GM19238 (cell line): ENCODE measurements at regions not wholly inside any gene's neighbourhood (a gene's known extent, or its start where the extent isn't known, plus 50 kb on each side); places are given as distances from the start of the nearest gene placed in this dataset.

Source experiments
- DNase-seq: peaks from one replicate; pipeline ENCODE4 v3.0.0; 2011; ENCODE audit warnings: low spot score; ENCODE audit not compliant: insufficient read length

DNA sequence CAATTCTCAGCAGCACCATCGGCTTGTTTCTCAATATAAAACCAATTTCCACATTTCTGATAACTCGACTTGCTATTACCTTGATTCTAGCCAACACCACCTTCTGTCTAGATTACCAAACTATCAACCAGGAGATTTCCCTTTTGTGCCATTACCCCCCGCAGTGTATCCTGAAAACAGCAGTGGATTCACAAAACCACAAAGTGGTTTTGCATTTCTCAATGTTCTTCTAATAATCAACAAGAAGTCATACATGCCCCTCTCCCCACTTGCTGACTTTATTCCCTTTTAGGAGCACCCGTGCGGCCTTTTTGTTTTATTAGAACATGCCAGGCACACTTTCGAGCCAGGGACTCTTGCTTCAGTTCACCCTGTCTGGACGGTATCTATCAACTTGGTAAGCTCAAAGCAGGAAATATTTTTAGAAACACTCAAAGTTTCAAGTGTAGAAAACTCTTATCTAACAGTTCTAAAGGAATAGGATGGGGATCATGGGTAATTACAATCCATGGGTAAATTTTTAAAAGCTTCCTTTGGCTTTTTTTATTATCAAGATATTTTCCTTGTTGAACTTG lies 967.4 kb downstream of the EFNB2 start:
- no peak for DNase-seq

DNA sequence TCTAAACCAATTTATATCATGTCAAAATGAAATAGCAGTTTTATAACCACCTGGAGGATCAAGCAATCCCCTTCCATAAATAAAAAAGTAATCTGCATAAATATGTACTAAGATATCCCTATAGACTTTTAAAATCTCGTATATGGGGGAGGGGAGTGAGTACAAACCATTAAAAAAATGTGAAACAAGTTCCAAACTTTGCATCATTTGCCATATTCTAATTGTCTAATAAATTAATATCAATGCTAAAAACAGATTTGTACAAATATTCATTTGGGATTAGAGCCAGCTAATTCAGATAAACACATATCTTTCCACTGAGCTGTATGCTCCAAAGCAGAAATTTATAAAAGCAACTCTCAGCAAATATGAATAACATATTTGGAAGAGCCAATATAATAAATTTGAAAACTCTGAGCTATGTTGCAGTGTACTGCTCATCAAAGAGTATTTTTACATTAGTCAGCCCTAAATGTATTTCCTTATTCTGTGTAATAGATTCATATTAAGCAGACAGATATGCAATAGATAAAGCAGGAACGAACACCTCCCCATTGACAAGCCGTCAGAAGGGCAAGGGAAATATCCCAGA lies 970.2 kb downstream of the EFNB2 start:
- DNase-seq = no peak

DNA sequence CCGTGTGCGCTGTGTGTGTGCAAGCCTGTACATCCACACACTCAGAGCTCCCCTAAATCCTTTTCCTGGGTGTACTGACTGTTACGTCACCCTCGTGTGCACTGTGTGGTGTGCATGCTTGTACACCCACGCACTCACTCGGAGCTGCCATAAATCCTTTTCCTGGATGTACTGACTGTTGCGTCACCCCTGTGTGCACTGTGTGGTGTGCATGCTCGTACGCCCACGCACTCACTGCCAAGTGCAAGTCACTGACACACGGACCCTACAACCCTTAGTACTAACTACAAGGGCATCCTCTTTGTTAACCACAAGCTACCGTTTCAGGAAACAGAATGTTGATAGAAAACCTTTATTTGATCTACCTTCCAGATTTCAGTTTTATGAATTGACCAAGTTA lies 983.4 kb downstream of the EFNB2 start:
- DNase-seq = no peak

DNA sequence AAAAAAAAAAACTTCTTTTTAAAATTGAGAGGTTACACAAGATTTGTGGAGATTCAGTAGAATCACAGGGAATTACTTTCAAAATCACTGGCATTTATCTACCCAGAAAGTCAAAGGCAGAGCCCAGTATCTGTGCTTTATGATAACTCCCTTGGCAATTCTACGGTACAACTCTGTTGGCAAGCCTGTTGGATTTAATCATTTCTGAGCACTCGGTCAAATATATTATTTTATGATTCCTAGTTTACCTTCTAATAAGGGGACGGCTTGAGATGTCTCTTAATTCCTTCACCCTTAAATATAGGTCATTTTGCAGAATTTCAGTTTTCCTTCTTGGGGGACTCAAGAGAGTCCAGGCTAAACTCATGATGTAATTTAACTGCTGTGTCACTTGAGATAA lies 987.6 kb downstream of the EFNB2 start:
- DNase-seq = no peak

DNA sequence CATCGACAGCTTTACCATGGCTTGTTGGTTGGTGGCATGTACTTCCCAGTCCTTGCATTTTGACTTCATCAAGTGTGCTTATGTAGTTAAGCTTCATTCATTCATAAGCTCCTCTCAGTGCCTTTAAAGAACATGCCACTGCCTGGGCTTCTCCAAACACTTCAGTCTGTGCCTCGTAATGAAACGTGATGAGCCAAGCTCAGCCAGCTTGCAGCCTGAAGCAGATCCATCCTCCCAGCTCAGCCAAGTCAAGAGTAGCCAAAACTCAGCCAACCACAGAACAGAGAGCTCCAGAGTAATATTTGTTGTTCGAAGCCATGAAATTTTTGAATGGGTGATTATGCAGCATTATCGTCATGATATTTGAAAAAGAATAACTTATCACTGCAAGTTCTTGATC lies 989.7 kb downstream of the EFNB2 start:
- DNase-seq = no peak

DNA sequence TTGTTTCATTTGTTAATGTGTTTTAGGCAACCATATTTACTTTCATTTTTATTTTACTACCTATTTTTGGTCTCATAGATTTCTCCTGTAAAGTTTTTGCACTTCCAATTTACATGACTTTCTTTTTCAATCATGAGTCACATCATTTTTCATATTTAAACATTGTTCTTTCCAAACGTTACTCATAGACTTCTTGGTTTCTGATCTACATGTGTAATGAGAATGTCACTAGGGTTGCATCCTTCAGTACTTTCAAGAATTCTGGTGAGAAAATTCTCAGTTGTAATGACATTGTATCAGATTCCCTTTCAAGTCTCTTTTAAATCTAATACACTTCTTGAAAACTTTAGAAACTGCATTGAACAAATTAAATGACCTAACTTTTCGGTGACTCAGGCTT lies 991.7 kb downstream of the EFNB2 start:
- DNase-seq = no peak

DNA sequence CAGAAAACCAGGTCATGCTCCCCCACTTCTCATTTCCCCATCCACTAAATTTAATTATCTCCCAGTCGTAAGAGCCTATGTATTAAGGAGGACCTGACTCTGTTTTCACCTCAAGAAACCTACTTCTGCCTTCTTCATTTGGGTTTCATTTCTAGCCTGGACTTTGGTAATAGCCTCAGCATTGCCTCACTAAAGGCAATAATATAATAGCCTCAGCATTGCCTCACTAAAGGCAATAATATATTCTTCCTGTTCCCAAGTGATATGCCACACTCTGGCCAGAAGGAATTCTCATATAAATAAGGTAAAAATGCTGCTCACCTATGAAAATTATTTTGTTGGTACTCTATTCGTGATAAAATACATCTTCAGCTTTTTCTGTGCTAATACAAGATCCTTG lies 993.9 kb downstream of the EFNB2 start:
- no peak for DNase-seq

DNA sequence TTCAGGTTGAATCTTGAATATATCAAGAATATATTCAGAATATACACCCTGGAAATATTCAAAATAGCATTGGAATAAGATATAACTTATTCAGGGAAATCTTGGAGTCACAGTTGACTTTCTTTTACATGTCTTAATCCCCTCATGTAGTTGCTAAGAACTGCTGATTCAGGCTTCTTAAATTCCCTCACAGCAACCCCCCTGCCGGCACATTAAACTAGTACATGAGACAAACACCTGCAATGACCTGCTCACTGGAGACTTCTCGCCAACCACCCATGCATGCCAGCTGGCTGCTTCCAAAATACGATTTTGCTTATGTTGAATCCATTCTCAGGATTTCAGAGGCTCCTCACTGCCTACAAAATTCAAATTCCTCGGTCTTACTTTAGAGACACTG lies 997.1 kb downstream of the EFNB2 start:
- no peak for DNase-seq

DNA sequence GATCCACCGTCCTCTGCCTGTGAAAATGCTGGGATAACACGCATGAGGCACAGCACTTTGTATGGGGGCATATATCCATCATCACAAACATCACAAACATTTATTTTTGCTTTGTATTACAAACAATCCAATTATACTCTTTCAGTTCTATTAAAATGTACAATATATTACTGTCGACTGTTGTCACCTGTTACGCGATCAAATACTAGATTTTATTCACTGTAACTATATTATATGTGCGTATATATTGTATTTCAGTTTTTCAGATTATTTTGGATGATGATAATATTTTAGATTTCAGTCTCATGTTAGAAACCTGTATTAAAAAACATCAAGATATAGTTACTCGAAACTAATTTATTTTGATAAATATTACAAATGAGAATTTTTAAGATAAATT lies 998.3 kb downstream of the EFNB2 start:
- DNase-seq = no peak

DNA sequence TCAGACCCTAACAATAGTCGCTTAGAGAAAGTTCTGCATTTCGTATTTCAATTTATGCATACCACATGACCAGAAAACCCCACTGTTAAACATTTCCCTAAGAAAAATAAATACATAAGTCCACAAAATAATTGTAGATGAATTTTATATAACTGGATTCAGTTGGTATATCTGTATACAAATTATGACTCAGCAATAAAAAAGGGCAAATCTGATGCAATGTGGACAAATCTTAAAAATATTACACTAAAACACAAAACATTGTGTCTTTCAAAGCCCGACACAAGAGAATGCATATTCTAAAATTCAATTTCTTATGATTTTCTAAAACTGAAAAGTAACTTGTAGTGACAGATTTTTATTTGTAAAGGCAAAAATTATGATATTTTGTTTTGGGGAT lies 1005.0 kb downstream of the EFNB2 start:
- no peak for DNase-seq

DNA sequence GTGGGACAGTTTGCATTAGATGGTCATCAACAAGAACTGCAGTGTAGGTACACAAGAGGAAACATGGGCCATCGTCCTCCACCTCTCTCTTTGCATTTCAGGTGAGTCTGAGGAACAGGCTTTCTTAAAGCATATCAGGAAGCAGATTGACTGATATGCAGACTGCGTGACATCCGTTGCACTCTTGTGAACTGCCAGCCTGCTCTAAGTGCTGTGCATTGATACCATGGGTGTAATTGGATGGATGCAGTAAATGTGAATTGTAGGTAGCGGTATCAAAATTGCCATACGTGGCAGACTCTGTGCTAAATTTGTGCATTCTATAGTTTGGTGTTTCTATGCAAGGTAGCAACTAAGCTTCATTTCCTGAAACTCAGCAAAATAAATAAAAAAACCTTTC lies 1008.3 kb downstream of the EFNB2 start:
- DNase-seq = no peak

DNA sequence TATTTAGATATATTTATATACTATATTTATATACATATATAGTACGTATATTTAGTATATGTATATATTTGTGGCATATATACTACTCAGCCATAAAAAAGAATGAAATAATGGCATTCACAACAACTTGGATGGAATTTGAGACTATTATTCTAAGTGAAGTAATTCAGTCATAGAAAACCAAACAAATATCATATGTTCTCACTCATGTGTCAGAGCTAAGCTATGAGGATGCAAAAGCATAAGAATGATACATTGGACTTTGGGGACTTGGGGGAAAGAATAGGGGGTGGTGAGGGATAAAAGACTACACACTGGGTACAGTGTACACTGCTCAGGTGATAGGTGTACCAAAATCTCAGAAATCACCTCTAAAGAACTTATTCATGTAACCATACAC lies 1015.7 kb downstream of the EFNB2 start:
- DNase-seq = no peak

DNA sequence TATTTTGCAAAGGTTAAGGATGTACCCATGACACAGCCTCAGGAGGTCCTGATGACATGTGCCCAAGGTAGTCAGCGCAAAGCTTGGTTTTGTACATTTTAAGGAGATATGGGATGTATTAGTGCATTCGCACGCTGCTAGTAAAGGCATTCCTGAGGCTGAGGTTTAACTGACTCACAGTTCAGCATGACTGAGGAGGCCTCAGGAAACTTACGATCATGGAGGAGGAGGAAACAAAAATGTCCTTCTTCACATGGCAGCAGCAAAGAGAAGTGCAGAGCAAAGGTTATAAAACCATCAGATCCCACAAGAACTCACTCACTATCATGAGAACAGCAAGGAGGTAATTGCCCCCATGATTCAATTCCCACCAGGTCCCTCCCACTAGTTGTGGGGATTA lies 1017.4 kb downstream of the EFNB2 start:
- no peak for DNase-seq

DNA sequence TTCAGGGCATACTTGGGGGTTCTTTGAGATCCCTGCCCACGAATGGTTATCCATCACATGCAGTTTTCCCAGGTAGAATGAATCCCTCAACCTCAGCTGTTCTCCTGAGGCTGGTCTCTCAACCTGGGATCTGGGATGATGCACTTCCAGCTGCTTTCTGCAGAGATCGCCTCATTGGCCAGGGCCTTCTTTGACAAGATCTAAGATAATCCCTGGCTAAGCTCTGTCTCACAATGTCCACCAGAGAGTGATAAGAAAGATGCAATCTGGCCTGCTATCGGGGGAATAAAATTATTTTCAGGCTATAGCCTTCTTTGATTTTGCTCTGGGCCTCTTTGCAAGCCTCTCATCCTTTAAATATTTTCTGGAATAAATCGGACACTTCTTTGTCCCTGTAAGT lies 1021.1 kb downstream of the EFNB2 start:
- no peak for DNase-seq

DNA sequence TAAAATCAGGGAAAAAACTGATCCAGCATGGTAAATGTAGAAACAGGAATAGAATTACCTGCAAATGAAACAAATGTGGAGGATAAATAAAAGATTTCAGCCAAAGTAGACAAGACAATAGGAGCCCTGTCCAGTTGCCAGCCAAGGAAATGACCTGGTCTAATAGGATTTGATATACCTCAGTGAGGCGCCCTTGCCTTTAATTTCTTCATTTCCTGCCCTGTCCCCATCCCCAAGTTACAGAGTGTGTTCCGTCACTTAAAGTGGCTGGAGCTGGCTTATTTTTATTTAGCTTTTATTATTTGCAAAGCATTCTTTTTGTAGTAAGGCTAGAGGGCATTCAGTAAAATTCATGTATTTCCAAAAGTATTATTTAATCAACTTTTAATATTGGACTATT lies 1022.0 kb downstream of the EFNB2 start:
- DNase-seq = no peak

DNA sequence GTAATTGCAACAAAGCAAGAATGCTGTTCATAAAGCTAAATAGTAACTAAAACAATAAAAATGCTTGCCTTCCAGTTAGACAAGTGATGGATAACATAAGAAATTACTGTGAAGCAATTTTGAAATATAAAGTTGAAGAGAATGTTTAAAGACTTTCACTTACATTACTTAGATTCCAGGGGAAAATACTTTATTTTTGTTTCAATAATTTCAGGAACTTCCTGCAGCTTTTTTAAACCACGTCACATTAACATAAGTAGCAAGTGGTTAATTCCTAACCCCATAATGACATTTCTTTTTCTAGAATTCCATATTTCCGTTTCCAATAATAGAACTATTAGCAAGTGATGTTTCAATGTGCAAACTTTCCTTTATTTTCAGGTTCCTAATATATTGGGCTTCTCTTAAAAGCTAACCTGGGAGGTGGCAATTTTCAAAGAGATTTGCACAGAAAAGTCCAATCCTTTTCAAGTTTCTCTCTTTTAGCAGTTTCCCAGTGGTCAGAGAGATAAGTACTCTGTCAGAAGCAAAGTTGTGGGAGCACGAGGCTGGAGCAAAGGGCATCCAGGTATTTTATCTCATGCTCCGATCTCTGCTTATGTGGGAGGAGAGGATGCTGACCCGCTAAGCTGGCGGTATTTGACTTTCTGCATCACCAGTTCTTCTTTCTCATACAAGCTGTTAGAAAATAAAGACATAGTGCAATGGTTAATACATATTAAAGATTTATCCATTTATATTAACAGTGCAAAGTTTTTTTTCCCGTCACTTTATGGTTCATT lies 1025.3 kb downstream of the EFNB2 start:
- no peak for DNase-seq

DNA sequence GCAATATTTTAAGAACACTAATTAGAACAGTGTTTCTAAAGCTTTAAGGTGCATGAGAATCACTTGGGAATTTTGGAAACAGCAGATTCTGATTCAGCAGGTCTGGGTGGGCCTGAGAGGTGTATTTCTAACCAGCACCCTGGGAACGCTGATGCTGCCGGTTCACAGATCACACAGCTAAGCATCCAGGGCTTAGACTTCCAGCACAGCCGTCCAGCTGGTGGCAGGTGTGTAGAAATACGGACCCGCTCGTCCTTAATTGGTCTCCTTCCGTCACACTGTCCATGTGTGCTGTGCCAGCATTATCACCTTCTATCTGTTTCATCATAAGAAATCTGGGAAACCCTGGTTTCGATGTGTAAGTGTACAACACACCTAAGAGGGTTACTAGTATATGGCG lies 1029.0 kb downstream of the EFNB2 start:
- no peak for DNase-seq

DNA sequence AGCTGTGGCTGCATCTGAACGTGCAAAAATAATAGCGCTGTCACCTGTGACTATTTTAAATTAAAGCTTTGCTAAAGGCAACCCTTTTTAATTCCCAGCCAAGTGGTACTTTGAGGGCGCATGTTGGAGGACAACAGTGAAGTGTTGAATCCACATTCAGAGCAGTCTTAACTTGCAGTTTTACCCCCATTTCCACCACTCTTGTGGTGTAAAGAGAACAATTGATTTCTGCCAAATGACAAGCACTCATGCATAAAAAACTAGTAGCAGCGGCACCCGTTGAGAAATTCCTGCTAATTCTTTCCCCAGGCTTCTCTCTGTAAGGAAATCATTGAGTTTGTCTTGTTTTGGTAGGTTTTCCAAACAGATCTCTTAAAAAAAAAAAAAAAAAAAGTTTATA lies 1033.3 kb downstream of the EFNB2 start:
- no peak for DNase-seq

DNA sequence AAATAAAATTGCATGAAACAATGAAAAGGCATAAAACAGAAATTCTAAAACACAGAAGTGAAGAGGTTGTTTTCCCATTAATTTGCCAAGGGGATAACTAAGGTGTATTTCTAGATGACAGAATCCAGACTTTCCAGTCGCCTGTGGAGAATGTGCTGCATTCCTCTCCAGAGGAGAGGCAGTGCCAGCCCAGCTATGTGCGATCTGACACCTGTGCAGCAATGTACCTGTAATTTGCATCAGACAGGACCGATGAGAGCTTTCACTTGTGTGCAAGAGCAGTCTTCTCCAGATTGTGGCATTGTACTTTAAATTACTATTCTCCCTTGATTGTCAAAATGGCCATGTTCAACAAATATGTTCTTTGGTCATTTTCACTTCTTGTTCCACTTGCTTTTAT lies 1037.9 kb downstream of the EFNB2 start:
- DNase-seq = no peak

DNA sequence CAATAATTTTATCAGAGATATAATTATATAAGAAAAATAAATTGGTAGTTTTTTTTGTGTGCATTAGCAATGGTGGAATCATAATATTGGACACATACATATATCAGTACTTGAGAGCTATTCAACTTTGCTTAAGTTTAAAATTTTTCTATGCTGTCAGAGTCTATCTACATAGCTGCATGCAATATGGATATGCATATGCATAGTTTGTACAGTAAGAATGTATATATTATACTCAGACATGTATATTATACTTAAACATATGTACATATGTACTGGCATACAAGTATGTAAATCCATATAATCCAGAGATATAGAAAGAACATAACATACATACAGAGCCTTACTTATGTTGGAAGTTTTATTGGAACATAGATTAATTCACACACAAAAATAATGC lies 1043.2 kb downstream of the EFNB2 start:
- DNase-seq = no peak

DNA sequence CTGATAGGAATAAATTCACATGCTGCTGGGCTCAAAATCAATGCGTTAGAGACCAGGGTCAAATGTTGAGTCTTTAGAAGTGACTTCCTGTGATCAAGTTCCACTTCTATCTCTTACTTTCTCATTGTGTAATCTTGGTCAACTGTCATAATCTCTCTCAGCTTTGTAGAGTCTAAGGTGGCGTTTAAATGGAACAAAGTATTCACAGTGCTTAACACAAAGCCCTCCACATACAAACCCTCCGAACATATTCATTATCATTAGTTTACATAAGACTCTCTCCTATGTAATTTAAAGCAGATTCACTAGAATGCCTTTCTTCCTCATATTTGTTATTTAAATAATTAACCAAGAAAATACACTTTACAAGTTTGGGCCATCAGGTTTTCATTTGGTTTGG lies 1044.1 kb downstream of the EFNB2 start:
- no peak for DNase-seq

DNA sequence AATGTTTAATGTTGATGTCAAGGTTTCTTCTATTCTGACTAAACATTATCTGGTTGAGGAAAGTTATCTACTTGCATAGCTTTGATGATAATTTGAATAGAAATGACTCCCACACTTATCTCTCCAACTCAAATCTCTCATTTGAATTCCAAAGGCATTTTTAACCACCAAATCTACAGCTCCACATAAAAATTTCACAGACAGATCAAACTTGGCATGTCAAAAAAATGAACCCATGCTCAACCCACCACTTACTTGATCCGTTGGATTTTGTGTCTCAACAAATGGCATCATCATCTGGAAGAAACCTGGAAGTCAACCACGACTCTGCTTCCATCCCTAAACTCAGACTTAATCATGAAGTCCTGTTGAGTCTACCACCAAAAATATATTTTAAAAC lies 1050.4 kb downstream of the EFNB2 start:
- DNase-seq = no peak

DNA sequence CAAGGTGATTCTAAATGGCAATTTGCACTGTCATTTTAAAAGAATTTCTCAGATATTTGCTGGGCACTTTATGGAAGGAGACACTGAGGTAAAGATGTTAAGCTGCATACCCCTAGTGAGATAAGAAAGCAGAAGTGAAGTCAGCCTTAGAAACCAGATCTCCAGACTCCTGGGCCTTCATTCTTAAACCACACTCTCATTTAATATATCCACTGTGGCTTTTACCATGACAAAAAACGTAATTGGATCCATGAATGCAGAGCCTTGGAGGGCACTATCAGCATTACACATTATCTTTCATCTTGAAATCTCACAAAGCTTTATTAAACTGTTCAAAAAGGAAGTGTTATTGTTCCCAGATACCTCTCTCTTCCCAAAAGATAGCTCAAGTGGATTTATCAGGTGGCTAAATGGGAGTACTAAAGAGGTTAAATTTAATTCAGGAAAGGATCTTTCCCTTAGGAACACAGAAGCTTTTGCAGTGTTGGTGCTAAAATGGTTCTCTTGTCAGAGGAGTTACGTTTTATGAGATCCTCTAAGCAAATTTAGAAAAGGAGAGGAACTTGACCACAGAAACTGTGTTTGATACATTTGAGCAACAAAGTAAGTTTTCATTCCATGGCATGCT lies 1060.4 kb downstream of the EFNB2 start:
- no peak for DNase-seq
